K562 (cell line): ENCODE measurements at regions not wholly inside any gene's neighbourhood (a gene's known extent, or its start where the extent isn't known, plus 50 kb on each side); places are given as distances from the start of the nearest gene placed in this dataset.

Experiments used
- ATAC-seq: fragments of 200-7000 bp; cut with Tn5 transposase; 3 replicates; pipeline ENCODE4 v1.9.1; 2020; ENCODE audit warnings: moderate library complexity
- BruUV-seq: library from RNA; stranded (reverse); fragments of 400-500 nt; replicated peaks from 2 replicates; lab custom pipeline; 2021; lab: Mats Ljungman, UMichigan
- CTCF ChIA-PET: fragments of 300-600 bp; formaldehyde crosslinking; extraction: SDS; loops from one replicate; lab custom pipeline; 2021; ENCODE audit warnings: low intra/inter-chr PET ratio; lab: Yijun Ruan, JAX
- POLR2A ChIA-PET: fragments of 300-600, 350-650 bp; sonication (Branson Sonifier 250); formaldehyde crosslinking; extraction: SDS; loops from one replicate; lab custom pipeline; 2021; ENCODE audit warnings: antibody characterized with exemption, inconsistent platforms; lab: Yijun Ruan, JAX
- DNase-seq, 4 experiments: peaks; one replicate each; pipeline versions ENCODE4 v3.0.0 to v3.0.0-alpha.2; 2011 to 2018; ENCODE audit warnings: low spot score in 3 of 4, mixed read lengths in 3 of 4; ENCODE audit errors: extremely low read depth in 1 of 4
- FAIRE-seq: peaks from 2 replicates; lab custom pipeline; 2011; peaks lifted over from hg19 to GRCh38; lab: Jason Lieb, UNC
- H2AFZ ChIP-seq: 2 replicates; pipeline ENCODE4 v1.6.0; 2011; ENCODE audit warnings: low read depth, low read length, control low read depth, inconsistent platforms
- H3K27ac ChIP-seq: fragments of 200-600 bp; 3 replicates; pipeline ENCODE4 v1.8.0; 2011; ENCODE audit warnings: low read depth, mild to moderate bottlenecking, control low read depth, inconsistent platforms, low read length, moderate library complexity, mixed read lengths; ENCODE audit errors: extremely low read depth
- H3K27me3 ChIP-seq, 2 experiments: fragments of 300-600 bp in 1 of 2; 2 replicates in 1 of 2; 3 replicates in 1 of 2; pipeline versions ENCODE4 v1.6.0 to v1.8.0; 2011; ENCODE audit warnings: inconsistent platforms in 2 of 2, low read length in 2 of 2, mild to moderate bottlenecking in 1 of 2, mixed read lengths in 1 of 2, moderate library complexity in 1 of 2; ENCODE audit not compliant: control insufficient read depth in 2 of 2, insufficient read depth in 2 of 2
- H3K36me3 ChIP-seq: fragments of 300-600 bp; 3 replicates; pipeline ENCODE4 v1.8.0; 2011; ENCODE audit warnings: mild to moderate bottlenecking, low read length, inconsistent platforms; ENCODE audit not compliant: control insufficient read depth, insufficient read depth
- H3K4me1 ChIP-seq, 2 experiments: fragments of 200-600 bp in 1 of 2; replicated peaks in 1 of 2; 2 replicates in 1 of 2; 3 replicates in 1 of 2; pipeline versions ENCODE4 v1.5.1 to v1.8.0; 2011; ENCODE audit warnings: inconsistent platforms in 2 of 2, low read length in 2 of 2, mild to moderate bottlenecking in 1 of 2, mixed read lengths in 1 of 2, moderate library complexity in 1 of 2; ENCODE audit not compliant: control insufficient read depth in 2 of 2, insufficient read depth in 2 of 2
- H3K4me2 ChIP-seq: 2 replicates; pipeline ENCODE4 v1.6.1; 2011; ENCODE audit warnings: low read length, control low read depth, inconsistent platforms, mixed read lengths; ENCODE audit not compliant: insufficient read depth
- H3K4me3 ChIP-seq: fragments of 200-600 bp; sonication (generic), shearing (Covaris generic); 2 replicates; pipeline ENCODE4 v1.5.1; 2016; ENCODE audit warnings: control low read depth, inconsistent platforms
- H3K79me2 ChIP-seq: fragments of 200-600 bp; 3 replicates; pipeline ENCODE4 v1.8.0; 2011; ENCODE audit warnings: low read length, inconsistent platforms; ENCODE audit not compliant: control insufficient read depth, insufficient read depth
- H3K9ac ChIP-seq, 2 experiments: 2 replicates each; pipeline versions ENCODE4 v1.6.0 to v1.6.1; 2011; ENCODE audit warnings: low read depth in 2 of 2, low read length in 2 of 2, control low read depth in 1 of 2, inconsistent platforms in 1 of 2, mild to moderate bottlenecking in 1 of 2, mixed read lengths in 1 of 2; ENCODE audit not compliant: insufficient read depth in 1 of 2
- H3K9me1 ChIP-seq: one replicate; pipeline ENCODE4 v1.6.0; 2011; ENCODE audit warnings: inconsistent platforms, mild to moderate bottlenecking, low read length, moderate library complexity; ENCODE audit not compliant: control insufficient read depth, insufficient read depth
- H3K9me3 ChIP-seq: replicated peaks from 2 replicates; pipeline ENCODE4 v1.5.1; 2011; ENCODE audit warnings: low read depth, low read length, inconsistent platforms; ENCODE audit not compliant: control insufficient read depth, insufficient read depth
- H4K20me1 ChIP-seq: replicated peaks from 2 replicates; pipeline ENCODE4 v1.6.1; 2011; ENCODE audit warnings: low read length, inconsistent platforms, mixed read lengths; ENCODE audit not compliant: control insufficient read depth, insufficient read depth
- ARID3A ChIP-seq: IDR thresholded peaks from 2 replicates; pipeline ENCODE4 v1.6.1; 2012; ENCODE audit warnings: low read depth, low read length, improper control_type of control experiment, borderline replicate concordance
- CHAMP1 ChIP-seq: fragments of 450-650 bp; IDR thresholded peaks from 2 replicates; pipeline ENCODE4 v1.6.1; 2016; ENCODE audit warnings: mild to moderate bottlenecking
- EHMT2 ChIP-seq: fragments of 450-650 bp; IDR thresholded peaks from 2 replicates; pipeline ENCODE4 v1.6.1; 2018; ENCODE audit warnings: antibody characterized with exemption
- FOS ChIP-seq: IDR thresholded peaks from 3 replicates; pipeline ENCODE4 v1.6.1; 2011; ENCODE audit not compliant: insufficient read length; ENCODE audit errors: extremely low read depth
- GABPB1 ChIP-seq: sonication (generic); formaldehyde crosslinking; IDR thresholded peaks from 2 replicates; pipeline ENCODE4 v1.8.0; 2022; ENCODE audit warnings: mild to moderate bottlenecking, missing genetic modification reagents
- MTA1 ChIP-seq: fragments of 450-650 bp; IDR thresholded peaks from 2 replicates; pipeline ENCODE4 v1.6.1; 2017; ENCODE audit warnings: borderline replicate concordance
- SIN3B ChIP-seq: fragments of 450-650 bp; IDR thresholded peaks from 2 replicates; pipeline ENCODE4 v1.6.1; 2017; ENCODE audit warnings: low read depth, mild to moderate bottlenecking, moderate library complexity
- TEAD2 ChIP-seq: fragments of 450-650 bp; IDR thresholded peaks from 2 replicates; pipeline ENCODE4 v1.6.1; 2016; ENCODE audit warnings: missing genetic modification characterization, control low read depth, missing compliant biosample characterization
- TRIM24 ChIP-seq, 2 experiments: fragments of 450-650 bp; IDR thresholded peaks; 2 replicates each; pipeline ENCODE4 v1.6.1; 2016
- ZNF140 ChIP-seq: fragments of 250-450 bp; sonication (Bioruptor Pico); IDR thresholded peaks from 2 replicates; pipeline ENCODE4 v1.8.0; 2021; ENCODE audit warnings: moderate library complexity, mild to moderate bottlenecking, inconsistent platforms
- ZNF175 ChIP-seq: fragments of 200-800 bp; sonication (Bioruptor generic); IDR thresholded peaks from 2 replicates; pipeline ENCODE4 v1.6.1; 2016; ENCODE audit warnings: low read depth, mild to moderate bottlenecking, missing genetic modification characterization, missing compliant biosample characterization
- ZNF76 ChIP-seq: fragments of 250-450 bp; sonication (Bioruptor Pico); IDR thresholded peaks from 2 replicates; pipeline ENCODE4 v1.4.0; 2020; ENCODE audit warnings: mild to moderate bottlenecking, moderate library complexity, borderline replicate concordance
- ZNF77 ChIP-seq: fragments of 250-450 bp; sonication (Bioruptor Pico); IDR thresholded peaks from 2 replicates; pipeline ENCODE4 v1.5.0; 2020
- ZSCAN29 ChIP-seq: fragments of 450-650 bp; IDR thresholded peaks from 2 replicates; pipeline ENCODE4 v1.6.1; 2017
- ZSCAN32 ChIP-seq: fragments of 450-650 bp; formaldehyde crosslinking; IDR thresholded peaks from 2 replicates; pipeline ENCODE4 v1.4.0; 2020; ENCODE audit warnings: mild to moderate bottlenecking, moderate library complexity
- WGBS: fragments of 100-300 bp; shearing (Covaris generic); methylation state at CpG from one replicate; pipeline ENCODE4 v1.1.6; 2016; ENCODE audit warnings: low coverage, mixed read lengths; ENCODE audit not compliant: insufficient coverage; ENCODE audit errors: missing lambda C conversion rate; 5-methylcytosine and 5-hydroxymethylcytosine counted together
- in situ Hi-C: fragments of 300-500 bp; cut with MboI; formaldehyde crosslinking; loops from 4 replicates; pipeline ENCODE4 v1.15.0; 2018; ENCODE audit warnings: inconsistent platforms, mixed read lengths
- intact Hi-C: fragments of 100-400 bp; cut with micrococcal nuclease; formaldehyde crosslinking; loops from 2 replicates; pipeline ENCODE4 v1.14.2; 2022

GRCh38 chr4:178027796-178028195 lies 585.6 kb upstream of the AGA start:
- DNase-seq, result peak in 1 of 4 experiments; percentile 5
- intact Hi-C loops (no loop called here), in situ Hi-C loops (no loop called here)
- BruUV-seq, result no TSS peak
- WGBS, result 0% methylated on average over 3 of the region's 3 CpGs
- no peak overlapping the region for H3K9ac ChIP-seq
- no peak; the same call in 1 of the 3 replicates for ATAC-seq
- no peak overlapping the region for H3K4me2 ChIP-seq
- FAIRE-seq, result no peak
- H2AFZ ChIP-seq, result no peak overlapping the region
- H3K4me1 ChIP-seq, result no peaks in the 10 kb centered on the region
- H3K36me3 ChIP-seq, result no peaks in the 10 kb centered on the region
- peaks cover 3% of the 10 kb centered on the region; the same call in 1 of the 2 replicates for H3K9me3 ChIP-seq
- no peaks in the 10 kb centered on the region for H4K20me1 ChIP-seq
- H3K4me3 ChIP-seq, result no peak overlapping the region
- H3K27me3 ChIP-seq, result no peaks in the 10 kb centered on the region
- H3K79me2 ChIP-seq, result no peaks in the 10 kb centered on the region
- CTCF ChIA-PET, result no interaction called here
- no peak overlapping the region for H3K27ac ChIP-seq
- H3K9me1 ChIP-seq, result no peaks in the 10 kb centered on the region
- POLR2A ChIA-PET, result interaction anchor here (0.6 kb wide), 1 partner anchor 322 kb away, joined by 3 read pairs; no protein-coding TSS in a partner anchor
- TF ChIP-seq TEAD2 (no peak), ZNF140 (CRISPR knock-in tag) (no peak), EHMT2 (no peak), ARID3A (no peak), ZNF76 (CRISPR knock-in tag) (no peak), ZSCAN29 (no peak), MTA1 (no peak), ZNF77 (CRISPR knock-in tag) (no peak), SIN3B (no peak), TRIM24 (IDR thresholded peaks at IDR 0.05) (no peak), FOS (no peak), ZSCAN32 (no peak), GABPB1 (CRISPR knock-in tag) (no peak), CHAMP1 (no peak), ZNF175 (CRISPR knock-in tag) (no peak)
